HG03095 (cell line): ENCODE measurements at regions not wholly inside any gene's neighbourhood (a gene's known extent, or its start where the extent isn't known, plus 50 kb on each side); places are given as distances from the start of the nearest gene placed in this dataset.

ENCODE experiments used
- ATAC-seq: cut with Tn5 transposase; IDR thresholded peaks from one replicate; pipeline ENCODE4 v1.9.1; 2021; ENCODE audit warnings: moderate library complexity; ENCODE audit not compliant: unreplicated experiment

DNA sequence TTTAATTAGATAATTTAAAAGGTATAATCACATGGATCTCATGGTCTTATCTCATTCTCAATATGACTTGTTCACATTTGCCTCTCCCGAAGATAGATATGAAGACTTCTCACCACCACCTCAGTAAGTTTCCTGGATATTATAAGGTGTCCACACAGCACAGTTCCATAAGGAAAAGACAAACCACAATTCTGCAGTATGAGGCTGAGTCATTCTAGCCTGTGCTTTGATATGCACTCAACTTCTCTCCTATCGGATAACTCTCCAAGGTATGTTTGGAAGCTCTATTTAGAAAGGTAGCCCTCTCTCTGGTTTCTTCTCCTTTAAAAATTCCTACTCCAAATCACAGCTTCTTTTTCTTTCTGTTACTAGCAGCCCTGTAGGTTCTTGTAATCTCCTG lies 612.8 kb downstream of the ZPLD1 start:
- no peak for ATAC-seq

DNA sequence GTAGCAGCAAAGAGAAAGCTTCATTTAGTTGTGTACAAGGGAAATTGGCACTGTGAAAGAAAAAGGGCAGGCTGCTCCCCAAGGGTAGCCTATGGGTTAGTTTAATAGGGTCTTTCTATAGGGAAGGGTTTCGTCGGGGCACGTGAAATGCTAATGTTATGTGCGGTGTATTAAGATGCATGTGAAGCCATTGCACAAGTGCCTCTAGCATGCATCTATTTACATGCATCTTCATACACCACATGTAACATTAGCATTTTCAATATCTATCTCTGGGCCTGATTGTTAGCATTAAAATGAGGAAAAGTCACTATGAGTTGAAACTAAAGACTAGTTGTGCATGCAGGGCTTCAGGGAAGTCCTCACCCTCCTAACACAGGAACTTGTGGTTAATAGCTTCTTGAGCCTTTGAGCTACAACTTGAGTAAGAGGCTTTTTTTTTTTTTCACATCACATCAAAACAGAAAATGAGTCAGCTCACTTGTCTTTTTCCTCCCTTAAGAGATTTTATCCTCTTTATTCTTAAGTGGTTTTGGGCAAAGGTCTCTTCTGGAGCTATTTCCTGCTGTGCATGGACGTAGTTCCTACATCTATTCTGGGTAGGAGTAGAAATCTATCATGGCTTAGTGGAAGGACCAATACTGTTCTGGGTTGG lies 613.4 kb downstream of the ZPLD1 start:
- ATAC-seq: no peak

DNA sequence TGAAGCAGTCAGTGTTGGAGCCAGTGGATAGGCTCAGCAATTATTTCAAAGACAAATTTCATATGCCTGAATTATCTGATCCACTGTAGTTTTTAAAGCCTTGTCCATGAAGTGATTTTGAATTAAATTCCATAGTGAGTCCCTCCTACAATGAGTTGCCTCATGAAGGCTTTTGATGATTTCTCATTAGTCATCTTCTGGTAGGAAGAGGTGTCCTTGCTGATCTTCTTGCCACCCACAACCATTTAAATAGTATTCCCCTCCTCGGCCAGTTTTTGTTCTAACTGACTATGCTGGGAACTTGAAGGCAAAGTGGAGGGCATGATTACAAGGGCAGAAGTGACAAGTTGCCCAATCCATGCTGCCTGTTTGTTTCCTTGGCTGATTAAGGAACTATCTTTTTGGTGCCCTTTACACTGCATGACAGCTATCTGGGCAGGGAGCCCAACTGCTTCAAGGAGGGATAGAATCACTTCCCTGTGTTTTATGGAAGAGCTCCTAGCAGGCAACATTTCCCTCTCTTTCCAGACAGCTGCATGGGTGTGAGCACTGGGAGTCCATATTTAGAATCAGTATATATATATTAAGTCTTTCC lies 617.5 kb downstream of the ZPLD1 start:
- ATAC-seq: no peak

GRCh38 chr3:103055021-103055520 lies 620.3 kb downstream of the ZPLD1 start:
- ATAC-seq: no peak

DNA sequence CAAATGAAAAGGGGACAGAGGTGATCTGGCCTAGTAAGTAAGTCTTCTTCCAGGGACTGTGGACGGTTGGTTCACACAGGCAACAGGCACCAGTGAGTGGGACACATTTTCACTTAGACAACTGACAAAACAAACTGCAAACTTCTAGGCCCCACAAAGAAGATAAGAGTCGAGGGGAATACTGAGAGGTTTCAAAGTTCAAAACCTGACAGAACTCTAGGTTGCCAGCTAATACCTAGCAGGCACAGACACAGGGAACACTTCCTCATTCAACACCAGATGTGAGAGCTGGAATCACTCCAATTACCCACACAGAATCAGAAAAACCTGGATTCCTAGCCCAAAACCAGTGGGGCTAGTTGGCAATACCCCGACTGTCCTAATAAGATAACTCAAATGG lies 621.7 kb downstream of the ZPLD1 start:
- ATAC-seq: no peak

GRCh38 chr3:103057003-103057402 lies 622.2 kb downstream of the ZPLD1 start:
- ATAC-seq: no peak

- no peak for ATAC-seq
Measured at GRCh38 chr3:103057487-103057886, 622.7 kb downstream of the ZPLD1 start.

DNA sequence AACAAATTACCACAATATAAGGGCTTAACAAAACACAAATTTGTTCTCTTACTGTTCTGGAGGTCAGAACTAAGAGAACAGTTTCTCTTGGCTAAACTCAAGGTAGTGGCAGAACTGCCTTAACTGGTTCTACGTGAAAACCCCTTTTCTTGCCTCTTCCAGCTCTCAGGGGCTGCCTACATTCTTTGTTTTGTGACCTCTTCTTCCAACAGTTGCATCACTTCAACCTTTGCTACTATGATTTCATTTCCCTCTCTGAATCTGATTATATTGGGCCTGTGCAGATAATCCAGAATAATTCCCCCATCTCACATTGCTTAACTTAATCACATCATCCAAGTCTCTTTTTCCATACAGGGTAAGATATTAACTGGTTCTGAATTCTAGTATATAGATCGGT lies 624.6 kb downstream of the ZPLD1 start:
- no peak for ATAC-seq

DNA sequence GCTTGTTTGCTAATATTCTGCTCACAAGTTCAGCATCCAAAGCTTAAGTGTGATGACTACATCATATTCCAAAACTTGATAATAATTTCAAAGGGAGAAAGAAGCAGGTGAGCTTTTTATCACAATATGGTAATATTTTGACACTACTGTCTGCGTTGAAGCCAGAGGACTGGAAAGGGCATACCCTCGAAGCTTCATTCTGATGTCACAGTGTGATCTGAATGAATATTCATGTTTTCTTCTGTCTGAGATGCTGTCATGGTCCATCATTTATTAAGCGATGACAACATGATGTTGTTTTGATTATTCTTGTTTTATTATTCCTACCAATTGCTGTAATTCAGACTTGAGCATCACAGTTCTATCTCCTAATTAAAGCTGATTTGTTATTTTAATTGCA lies 625.4 kb downstream of the ZPLD1 start:
- no peak for ATAC-seq

DNA sequence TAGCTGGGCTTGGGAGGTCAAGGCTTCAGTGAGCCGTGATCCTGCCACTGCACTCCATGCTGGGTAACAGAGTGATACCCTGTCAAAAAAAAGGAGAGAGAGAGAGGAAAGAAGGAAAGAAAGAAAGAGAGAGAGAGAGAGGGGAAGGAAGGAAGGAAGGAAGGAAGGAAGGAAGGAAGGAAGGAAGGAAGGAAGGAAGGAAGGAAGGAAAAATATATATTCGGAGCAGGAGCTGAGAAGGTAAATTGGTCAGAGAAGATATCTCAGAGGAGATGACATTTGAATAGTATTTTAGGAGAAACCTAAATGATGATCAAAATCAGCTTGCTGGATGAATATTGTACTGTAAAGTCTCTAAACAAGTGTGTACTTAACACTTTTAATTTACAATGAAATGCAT lies 633.1 kb downstream of the ZPLD1 start:
- no peak for ATAC-seq

DNA sequence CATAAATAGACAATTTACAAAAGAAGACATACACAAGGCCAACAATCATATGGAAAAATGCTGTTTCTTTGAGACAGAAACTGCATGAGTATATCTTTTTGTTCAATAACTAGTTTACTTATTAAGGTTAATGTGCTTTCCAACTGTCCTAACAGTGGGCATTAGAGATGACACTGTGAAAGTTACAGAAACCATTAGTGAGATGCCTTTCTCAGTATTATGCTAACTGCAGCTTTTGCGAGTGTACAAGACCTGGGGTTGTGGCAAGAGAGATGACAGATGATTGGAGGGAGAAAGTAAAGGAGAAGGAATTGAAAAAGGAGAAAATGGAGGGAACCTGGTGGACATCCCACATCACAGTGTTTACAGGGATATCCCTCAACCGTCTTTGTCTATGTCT lies 640.5 kb downstream of the ZPLD1 start:
- ATAC-seq: no peak

- no peak for ATAC-seq
Measured at GRCh38 chr3:103077910-103078309, 643.1 kb downstream of the ZPLD1 start.

GRCh38 chr3:103082501-103082900 lies 647.7 kb downstream of the ZPLD1 start:
- ATAC-seq: no peak

- ATAC-seq: no peak
Measured at GRCh38 chr3:103083848-103084631, 649.2 kb downstream of the ZPLD1 start.

DNA sequence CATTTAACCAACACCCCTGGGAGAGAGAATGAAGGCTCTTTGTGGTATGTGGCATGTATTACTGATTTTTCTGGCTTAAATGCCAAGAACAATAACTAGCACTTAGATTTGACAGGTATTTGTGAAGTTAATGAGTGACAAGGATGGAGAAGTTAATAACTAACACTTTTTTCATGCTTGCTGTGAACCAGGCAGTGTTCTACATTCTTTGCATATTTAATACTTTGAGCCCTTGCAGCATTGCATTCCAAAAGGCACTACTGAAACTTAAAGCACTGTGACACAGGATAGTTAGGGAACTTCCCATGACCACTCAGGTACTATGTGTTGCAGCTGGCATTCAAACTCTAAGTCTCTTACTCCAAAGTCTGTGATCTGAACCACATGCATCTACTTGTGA lies 650.6 kb downstream of the ZPLD1 start:
- ATAC-seq: no peak

GRCh38 chr3:103089758-103090157 lies 654.9 kb downstream of the ZPLD1 start:
- no peak for ATAC-seq

- no peak for ATAC-seq
Measured at GRCh38 chr3:103105206-103105605, 670.4 kb downstream of the ZPLD1 start.

DNA sequence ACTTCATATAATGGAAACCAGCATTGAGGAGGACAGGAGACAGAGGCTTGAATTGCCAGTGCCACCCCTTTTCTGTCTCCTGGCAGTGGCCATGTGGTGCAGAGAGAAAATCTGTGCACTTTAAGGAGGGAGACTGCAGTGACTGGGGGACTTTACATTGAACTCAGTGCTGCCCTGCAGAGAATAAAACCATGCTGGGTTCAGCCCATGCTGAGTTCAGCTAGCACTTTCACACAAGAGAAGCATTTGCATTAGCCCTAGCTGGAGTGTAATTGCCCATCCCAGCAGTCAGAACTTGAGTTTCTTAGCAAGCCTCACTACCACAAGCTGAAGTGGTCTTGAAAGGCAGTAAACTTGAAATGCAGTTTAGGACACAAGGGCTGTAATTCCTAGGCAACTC lies 677.5 kb downstream of the ZPLD1 start:
- no peak for ATAC-seq

GRCh38 chr3:103126115-103126514 lies 691.3 kb downstream of the ZPLD1 start:
- ATAC-seq: no peak

GRCh38 chr3:103127098-103127630 lies 692.3 kb downstream of the ZPLD1 start:
- no peak for ATAC-seq

DNA sequence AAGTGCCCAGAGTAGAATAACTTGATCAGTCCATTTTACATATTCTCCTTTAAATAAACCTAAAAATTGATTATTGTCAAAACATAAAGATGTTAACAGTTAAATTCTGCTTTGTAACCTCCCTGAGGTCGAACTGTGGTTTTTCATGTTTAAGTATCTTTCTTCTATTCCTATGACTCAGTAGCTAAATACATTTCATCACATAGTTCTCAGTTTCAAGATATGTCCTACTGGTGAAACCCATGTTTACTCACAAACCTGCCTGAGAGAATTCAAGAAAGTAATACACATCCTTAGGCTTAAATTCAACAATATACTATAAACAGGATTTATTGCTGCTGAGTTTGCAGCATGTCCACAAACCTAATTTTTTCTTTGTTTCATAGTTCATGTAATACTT lies 692.9 kb downstream of the ZPLD1 start:
- peak; percentile 98 for ATAC-seq
